ENCODE measurements at regions not wholly inside any gene's neighbourhood (a gene's known extent, or its start where the extent isn't known, plus 50 kb on each side); places are given as distances from the start of the nearest gene placed in this dataset.

- in situ Hi-C loops (cut with MboI) (no loop called here), intact Hi-C loops (cut with micrococcal nuclease) (no loop called here)
- H3K27ac ChIP-seq (ENCODE audit: extremely low read depth, low read depth, low read length), result no peak overlapping the region
- POLR2A ChIA-PET, result interaction anchor here (0.5 kb wide), 1 partner anchor 35 kb away, joined by 4 read pairs; no protein-coding TSS in a partner anchor
- FAIRE-seq (no peak), ATAC-seq (no peak), DNase-seq (ENCODE audit: extremely low read depth in 1 of 4, low spot score in 3 of 4) (no peak)
- H3K4me2 ChIP-seq (ENCODE audit: insufficient read depth, low read length), result no peak overlapping the region
- H3K79me2 ChIP-seq (ENCODE audit: control insufficient read depth, insufficient read depth, low read length), result no peaks in the 10 kb centered on the region
- H3K4me3 ChIP-seq, result no peak overlapping the region
- no peak overlapping the region for H2AFZ ChIP-seq (ENCODE audit: low read depth, low read length)
- no peaks in the 10 kb centered on the region for H3K36me3 ChIP-seq (ENCODE audit: control insufficient read depth, insufficient read depth, low read length)
- H3K4me1 ChIP-seq (replicated peaks in 1 of 2; ENCODE audit: control insufficient read depth in 2 of 2, insufficient read depth in 2 of 2, low read length in 2 of 2), result no peaks in the 10 kb centered on the region
- BruUV-seq (replicated peaks), result no TSS peak
- H3K9me1 ChIP-seq (ENCODE audit: control insufficient read depth, insufficient read depth, low read length), result no peaks in the 10 kb centered on the region
- CTCF ChIA-PET (ENCODE audit: low intra/inter-chr PET ratio), result no interaction called here
- no peaks in the 10 kb centered on the region for H4K20me1 ChIP-seq (replicated peaks; ENCODE audit: control insufficient read depth, insufficient read depth, low read length)
- peaks cover 2 to 38% of the 10 kb centered on the region in 2 experiments; a peak in 3 of 5 replicates for H3K27me3 ChIP-seq (ENCODE audit: control insufficient read depth in 2 of 2, insufficient read depth in 2 of 2, low read length in 2 of 2)
- WGBS (ENCODE audit: insufficient coverage, low coverage, missing lambda C conversion rate), result 2% methylated on average over 7 of the region's 9 CpGs
- no peak overlapping the region; a peak in 1 of 4 replicates for H3K9ac ChIP-seq (ENCODE audit: insufficient read depth in 1 of 2, low read depth in 2 of 2, low read length in 2 of 2)
- no peaks in the 10 kb centered on the region for H3K9me3 ChIP-seq (replicated peaks; ENCODE audit: control insufficient read depth, insufficient read depth, low read depth, low read length)
- TF ChIP-seq PML (IDR thresholded peaks at IDR 0.05; ENCODE audit: low read length) (no peak), MXD1 (CRISPR knock-in tag; IDR thresholded peaks at IDR 0.05; ENCODE audit: borderline replicate concordance, poor library complexity, severe bottlenecking) (no peak), CREBBP (IDR thresholded peaks at IDR 0.05; ENCODE audit: low read depth, low read length) (no peak), DLX4 (CRISPR knock-in tag; IDR thresholded peaks at IDR 0.05) (no peak), PKNOX1 (IDR thresholded peaks at IDR 0.05) (no peak), ZBTB26 (CRISPR knock-in tag; IDR thresholded peaks at IDR 0.05) (no peak), TBP (optimal IDR thresholded peaks at IDR 0.05; ENCODE audit: low read depth, low read length) (no peak), MECOM (CRISPR knock-in tag; IDR thresholded peaks at IDR 0.05) (no peak), TEAD4 (IDR thresholded peaks at IDR 0.05; ENCODE audit: low read length) (no peak), TEAD4 (CRISPR knock-in tag; IDR thresholded peaks at IDR 0.05; ENCODE audit: borderline replicate concordance) (no peak), HOMEZ (CRISPR knock-in tag; IDR thresholded peaks at IDR 0.05) (no peak), ZNF57 (CRISPR knock-in tag; IDR thresholded peaks at IDR 0.05) (no peak), HMBOX1 (IDR thresholded peaks at IDR 0.05) (no peak)
Observed at GRCh38 chr9:126069400-126069955, 257.2 kb upstream of the MVB12B start.

Measured in K562 (cell line).